Astrocyte of the spinal cord (primary cell): ENCODE measurements at regions not wholly inside any gene's neighbourhood (a gene's known extent, or its start where the extent isn't known, plus 50 kb on each side); places are given as distances from the start of the nearest gene placed in this dataset.

Experiments
- DNase-seq: peaks from one replicate; pipeline ENCODE4 v3.0.0; 2011; ENCODE audit warnings: low read depth, low spot score
- H3K4me3 ChIP-seq: 2 replicates; pipeline ENCODE4 v1.5.1; 2011; ENCODE audit warnings: low read depth, mild to moderate bottlenecking, low read length, moderate library complexity
- in situ Hi-C: cut with HindIII; loops from 2 replicates; pipeline ENCODE4 v1.10.0; 2017; ENCODE audit warnings: low sequenced_read_pairs
- TF ChIP-seq, protein P1 (sequence below): IDR thresholded peaks from 2 replicates; pipeline ENCODE4 v1.5.1; 2012; ENCODE audit warnings: low read depth, mild to moderate bottlenecking, low read length, inconsistent platforms

DNA sequence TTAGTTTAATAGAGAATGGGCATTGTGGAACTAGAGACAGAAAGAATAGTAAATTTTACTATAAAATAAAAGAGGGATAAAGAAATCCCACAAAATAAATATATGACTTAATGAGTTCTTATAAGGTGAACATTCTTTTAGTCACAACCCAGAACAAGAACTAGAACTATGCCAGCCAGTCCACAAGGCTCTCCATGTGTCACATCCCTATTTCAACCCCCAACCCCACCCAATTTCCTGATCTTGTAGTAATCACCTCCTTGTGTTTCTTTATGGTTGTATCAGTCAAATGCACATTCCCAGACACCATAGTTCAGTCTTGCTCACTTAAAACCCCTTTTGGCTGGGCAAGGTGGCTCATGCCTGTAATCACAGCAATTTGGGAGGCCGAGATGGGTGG, 662.3 kb upstream of the CAMK1G start:
- TF ChIP-seq, protein P1, sequence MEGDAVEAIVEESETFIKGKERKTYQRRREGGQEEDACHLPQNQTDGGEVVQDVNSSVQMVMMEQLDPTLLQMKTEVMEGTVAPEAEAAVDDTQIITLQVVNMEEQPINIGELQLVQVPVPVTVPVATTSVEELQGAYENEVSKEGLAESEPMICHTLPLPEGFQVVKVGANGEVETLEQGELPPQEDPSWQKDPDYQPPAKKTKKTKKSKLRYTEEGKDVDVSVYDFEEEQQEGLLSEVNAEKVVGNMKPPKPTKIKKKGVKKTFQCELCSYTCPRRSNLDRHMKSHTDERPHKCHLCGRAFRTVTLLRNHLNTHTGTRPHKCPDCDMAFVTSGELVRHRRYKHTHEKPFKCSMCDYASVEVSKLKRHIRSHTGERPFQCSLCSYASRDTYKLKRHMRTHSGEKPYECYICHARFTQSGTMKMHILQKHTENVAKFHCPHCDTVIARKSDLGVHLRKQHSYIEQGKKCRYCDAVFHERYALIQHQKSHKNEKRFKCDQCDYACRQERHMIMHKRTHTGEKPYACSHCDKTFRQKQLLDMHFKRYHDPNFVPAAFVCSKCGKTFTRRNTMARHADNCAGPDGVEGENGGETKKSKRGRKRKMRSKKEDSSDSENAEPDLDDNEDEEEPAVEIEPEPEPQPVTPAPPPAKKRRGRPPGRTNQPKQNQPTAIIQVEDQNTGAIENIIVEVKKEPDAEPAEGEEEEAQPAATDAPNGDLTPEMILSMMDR: no peak
- in situ Hi-C loops: no loop called here
- no peak overlapping the region for H3K4me3 ChIP-seq
- DNase-seq: no peak

DNA sequence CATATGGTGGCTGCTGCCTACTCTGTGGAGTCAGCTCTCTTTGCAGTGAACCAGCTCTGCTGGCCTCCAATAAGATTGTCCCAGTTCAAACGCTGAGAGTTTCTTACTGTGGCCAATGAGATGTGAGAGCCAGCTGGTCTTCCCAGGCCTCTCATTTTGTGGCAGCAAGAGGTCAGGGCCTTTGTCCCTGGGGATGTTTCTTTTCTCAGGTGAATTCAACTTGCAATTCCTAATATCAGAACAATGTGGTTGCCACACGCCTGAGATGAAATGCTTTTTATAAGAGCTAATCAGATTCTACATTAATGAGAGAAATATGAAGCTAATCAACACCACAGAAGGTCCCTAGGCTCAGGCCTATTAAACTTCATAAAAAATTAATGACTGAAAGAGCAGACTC, 660.1 kb upstream of the CAMK1G start:
- in situ Hi-C loops: no loop called here
- no peak overlapping the region for H3K4me3 ChIP-seq
- DNase-seq: no peak
- TF ChIP-seq, protein P1: no peak

DNA sequence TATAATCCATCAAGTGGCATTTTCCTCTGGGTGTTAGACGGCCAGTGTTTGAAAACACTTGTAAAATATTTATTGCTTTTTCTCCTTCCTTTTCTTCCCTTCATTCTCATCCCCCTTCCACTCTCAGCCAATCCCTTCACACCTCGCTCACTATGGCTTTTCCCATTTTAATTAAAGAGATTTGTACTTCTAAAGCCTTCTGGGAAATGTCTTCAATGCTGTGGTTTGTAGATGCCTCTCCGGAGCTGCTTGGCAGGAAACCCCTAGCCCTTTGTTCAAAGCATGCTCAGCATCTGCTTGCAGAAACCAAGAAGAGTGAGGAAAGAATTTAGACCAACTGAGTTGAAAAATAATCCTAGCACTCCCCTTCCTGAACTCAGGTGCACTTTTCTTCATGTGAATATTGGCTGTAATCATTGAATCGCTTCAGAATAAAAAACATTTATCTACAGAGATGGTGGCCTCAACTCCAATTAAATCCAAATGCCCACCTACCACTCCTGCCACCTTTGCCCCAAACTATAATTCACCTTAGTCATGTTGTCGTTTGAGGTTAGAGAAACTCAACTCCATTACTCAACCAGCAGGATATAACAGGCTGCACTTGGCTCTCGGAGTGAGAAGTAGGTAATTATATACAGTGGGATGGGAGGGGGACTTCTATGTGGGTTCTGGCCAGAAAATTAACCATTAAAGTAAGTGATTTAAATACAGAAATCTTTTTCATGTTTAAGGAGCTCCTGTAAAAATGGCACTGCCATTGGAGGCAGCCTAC, 659.4 kb upstream of the CAMK1G start:
- DNase-seq: peak; percentile 57
- in situ Hi-C loops: no loop called here
- no peak overlapping the region for H3K4me3 ChIP-seq
- TF ChIP-seq, protein P1: no peak

DNA sequence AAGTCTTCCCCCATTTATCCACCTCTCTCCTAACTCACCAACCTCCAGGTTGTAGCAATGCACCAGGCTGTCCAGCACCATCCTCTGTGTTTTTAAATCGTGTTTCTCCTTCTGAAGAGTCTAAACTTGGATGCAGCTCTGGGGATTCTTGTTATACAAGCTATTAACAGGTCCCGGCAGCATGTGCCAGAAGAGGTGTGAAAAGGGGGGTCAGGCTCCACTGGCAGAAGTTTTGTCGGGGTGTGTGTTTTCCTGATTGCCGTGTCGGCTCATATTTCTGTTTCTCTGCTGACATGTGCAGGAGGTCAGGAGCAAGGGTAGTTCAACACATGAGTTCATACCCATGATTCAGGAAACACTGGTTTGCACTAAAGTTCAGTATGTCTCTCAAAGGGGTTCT, 658.6 kb upstream of the CAMK1G start:
- in situ Hi-C loops: no loop called here
- no peak overlapping the region for H3K4me3 ChIP-seq
- TF ChIP-seq, protein P1: no peak
- DNase-seq: no peak

DNA sequence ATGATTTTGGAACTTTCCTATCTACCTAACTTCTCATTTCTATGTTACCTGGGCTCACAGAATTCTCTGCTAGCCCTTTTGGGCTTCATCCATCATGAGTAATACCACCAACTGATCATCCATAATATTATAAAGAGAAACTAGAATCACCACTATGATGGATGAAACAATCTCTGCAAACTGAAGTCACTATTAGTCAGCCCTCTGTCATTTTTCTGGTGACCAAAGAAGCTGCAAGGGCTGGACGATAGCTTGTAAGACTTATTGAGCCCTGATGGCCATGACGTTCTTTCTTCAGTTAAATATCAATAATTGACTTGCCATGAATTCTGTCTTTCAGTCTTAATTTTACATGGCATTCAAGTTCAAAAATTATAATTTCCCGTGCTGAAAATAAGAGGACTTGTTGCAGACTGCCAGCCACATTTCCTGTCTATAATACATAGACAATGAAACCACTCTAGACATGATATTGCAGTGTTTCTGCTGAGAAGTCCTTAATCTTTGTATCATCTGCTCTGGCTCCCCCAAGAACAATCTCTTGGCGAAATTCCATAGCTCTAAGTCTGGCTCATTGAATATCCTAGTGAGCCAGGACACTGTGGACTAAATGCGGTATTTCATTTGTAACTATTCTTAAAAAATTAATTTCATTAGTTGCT, 655.0 kb upstream of the CAMK1G start:
- no peak for DNase-seq
- TF ChIP-seq, protein P1: no peak
- in situ Hi-C loops: no loop called here
- H3K4me3 ChIP-seq: no peak overlapping the region

DNA sequence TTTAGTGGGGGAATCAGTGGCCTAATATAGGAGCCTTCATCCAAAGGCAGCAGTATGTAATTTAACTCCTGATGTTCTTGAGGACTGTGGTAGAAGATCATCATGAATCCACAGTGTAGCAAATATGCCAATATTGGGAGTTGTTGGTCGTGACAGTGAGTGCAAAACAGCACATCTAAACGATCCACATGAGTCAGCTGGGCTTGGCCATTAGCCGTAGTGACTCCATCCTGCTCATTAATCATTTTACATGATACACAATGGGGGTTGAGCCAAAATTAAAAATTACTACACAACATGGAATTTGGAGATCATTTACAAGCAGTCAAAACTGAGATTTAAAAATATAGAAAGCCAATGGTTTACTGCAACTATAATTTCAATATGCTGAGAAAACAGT, 653.9 kb upstream of the CAMK1G start:
- no peak overlapping the region for H3K4me3 ChIP-seq
- DNase-seq: peak; percentile 8
- TF ChIP-seq, protein P1: no peak
- in situ Hi-C loops: no loop called here
